ENCODE measurements at regions not wholly inside any gene's neighbourhood (a gene's known extent, or its start where the extent isn't known, plus 50 kb on each side); places are given as distances from the start of the nearest gene placed in this dataset.

DNA sequence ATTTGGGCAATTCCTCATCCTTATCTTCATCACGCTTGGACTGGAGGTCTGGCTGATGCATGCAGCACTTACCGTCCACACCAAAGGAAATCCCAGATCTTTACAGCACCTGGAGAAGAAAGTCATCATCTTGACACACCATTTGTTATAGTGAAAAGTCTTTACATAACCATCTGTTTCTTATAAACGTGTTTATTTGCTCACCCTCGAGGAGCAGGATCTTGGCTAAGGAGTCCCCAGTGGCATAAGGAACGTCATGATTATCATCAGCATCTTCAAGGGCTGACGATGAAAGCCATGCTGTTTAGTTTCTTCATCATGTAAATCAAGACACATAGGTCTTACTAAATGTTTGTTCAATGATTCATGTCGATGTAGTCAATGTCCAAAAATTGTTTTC, 248.8 kb upstream of the ELAC2 start:
- no peak overlapping the region for H3K4me3 ChIP-seq (ENCODE audit: low read depth, low read length, poor library complexity, severe bottlenecking)
- no peaks in the 10 kb centered on the region for H3K9me3 ChIP-seq (ENCODE audit: low read depth, low read length, poor library complexity, severe bottlenecking)
- no peaks in the 10 kb centered on the region for H3K4me1 ChIP-seq (ENCODE audit: insufficient read depth, low read length, poor library complexity, severe bottlenecking)
- H3K27me3 ChIP-seq (replicated peaks; ENCODE audit: insufficient read depth, low read depth, low read length, poor library complexity), result no peaks in the 10 kb centered on the region
- POLR2A ChIA-PET (ENCODE audit: low non-redundant PET), result no interaction called here
- no peaks in the 10 kb centered on the region for H3K36me3 ChIP-seq (ENCODE audit: insufficient read depth, low read length, poor library complexity, severe bottlenecking)
- intact Hi-C loops (cut with micrococcal nuclease; ENCODE audit: unreplicated experiment), result no loop called here
- no TSS peak for BruUV-seq (replicated peaks)
- H3K27ac ChIP-seq (ENCODE audit: low read depth, low read length, poor library complexity, severe bottlenecking), result no peak overlapping the region
- CTCF ChIA-PET, result no interaction called here
- no peak for TF ChIP-seq EZH2 (IDR thresholded peaks at IDR 0.05; ENCODE audit: borderline replicate concordance, low read depth, low read length, poor library complexity, severe bottlenecking)
- TF ChIP-seq, protein P1, sequence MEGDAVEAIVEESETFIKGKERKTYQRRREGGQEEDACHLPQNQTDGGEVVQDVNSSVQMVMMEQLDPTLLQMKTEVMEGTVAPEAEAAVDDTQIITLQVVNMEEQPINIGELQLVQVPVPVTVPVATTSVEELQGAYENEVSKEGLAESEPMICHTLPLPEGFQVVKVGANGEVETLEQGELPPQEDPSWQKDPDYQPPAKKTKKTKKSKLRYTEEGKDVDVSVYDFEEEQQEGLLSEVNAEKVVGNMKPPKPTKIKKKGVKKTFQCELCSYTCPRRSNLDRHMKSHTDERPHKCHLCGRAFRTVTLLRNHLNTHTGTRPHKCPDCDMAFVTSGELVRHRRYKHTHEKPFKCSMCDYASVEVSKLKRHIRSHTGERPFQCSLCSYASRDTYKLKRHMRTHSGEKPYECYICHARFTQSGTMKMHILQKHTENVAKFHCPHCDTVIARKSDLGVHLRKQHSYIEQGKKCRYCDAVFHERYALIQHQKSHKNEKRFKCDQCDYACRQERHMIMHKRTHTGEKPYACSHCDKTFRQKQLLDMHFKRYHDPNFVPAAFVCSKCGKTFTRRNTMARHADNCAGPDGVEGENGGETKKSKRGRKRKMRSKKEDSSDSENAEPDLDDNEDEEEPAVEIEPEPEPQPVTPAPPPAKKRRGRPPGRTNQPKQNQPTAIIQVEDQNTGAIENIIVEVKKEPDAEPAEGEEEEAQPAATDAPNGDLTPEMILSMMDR (conservative IDR thresholded peaks at IDR 0.05; ENCODE audit: low read depth, low read length), result no peak
- no peak for DNase-seq (ENCODE audit: low spot score)

DNA sequence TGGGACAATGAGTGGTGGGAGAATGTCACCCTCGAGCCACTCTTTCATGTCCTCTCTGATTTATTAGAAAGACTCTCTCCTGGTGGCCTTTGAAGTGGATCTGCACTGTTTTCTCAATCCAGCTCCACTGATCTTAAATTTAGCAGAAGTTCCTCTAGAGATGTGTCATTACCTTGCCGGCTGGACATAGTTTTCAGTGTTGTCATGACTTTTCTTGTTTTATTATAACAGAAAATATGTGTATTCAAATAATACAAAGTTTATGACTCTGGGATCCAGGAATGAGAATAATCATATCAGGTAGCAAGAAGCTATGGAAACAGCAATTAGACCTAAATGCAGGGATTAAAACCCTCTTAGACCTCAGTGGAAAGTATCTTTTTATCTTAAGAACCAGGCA, 247.5 kb upstream of the ELAC2 start:
- Histone ChIP-seq H3K4me1 (ENCODE audit: insufficient read depth, low read length, poor library complexity, severe bottlenecking) (no peaks in the 10 kb centered on the region), H3K4me3 (ENCODE audit: low read depth, low read length, poor library complexity, severe bottlenecking) (no peak overlapping the region), H3K9me3 (ENCODE audit: low read depth, low read length, poor library complexity, severe bottlenecking) (no peaks in the 10 kb centered on the region), H3K27ac (ENCODE audit: low read depth, low read length, poor library complexity, severe bottlenecking) (no peak overlapping the region), H3K36me3 (ENCODE audit: insufficient read depth, low read length, poor library complexity, severe bottlenecking) (no peaks in the 10 kb centered on the region), H3K27me3 (replicated peaks; ENCODE audit: insufficient read depth, low read depth, low read length, poor library complexity) (no peaks in the 10 kb centered on the region)
- ChIA-PET CTCF (no interaction called here), POLR2A (ENCODE audit: low non-redundant PET) (no interaction called here)
- intact Hi-C loops (cut with micrococcal nuclease; ENCODE audit: unreplicated experiment), result no loop called here
- BruUV-seq (replicated peaks), result no TSS peak
- no peak for DNase-seq (ENCODE audit: low spot score)
- TF ChIP-seq EZH2 (IDR thresholded peaks at IDR 0.05; ENCODE audit: borderline replicate concordance, low read depth, low read length, poor library complexity, severe bottlenecking), result no peak
- TF ChIP-seq, protein P1 (conservative IDR thresholded peaks at IDR 0.05; ENCODE audit: low read depth, low read length), result no peak

DNA sequence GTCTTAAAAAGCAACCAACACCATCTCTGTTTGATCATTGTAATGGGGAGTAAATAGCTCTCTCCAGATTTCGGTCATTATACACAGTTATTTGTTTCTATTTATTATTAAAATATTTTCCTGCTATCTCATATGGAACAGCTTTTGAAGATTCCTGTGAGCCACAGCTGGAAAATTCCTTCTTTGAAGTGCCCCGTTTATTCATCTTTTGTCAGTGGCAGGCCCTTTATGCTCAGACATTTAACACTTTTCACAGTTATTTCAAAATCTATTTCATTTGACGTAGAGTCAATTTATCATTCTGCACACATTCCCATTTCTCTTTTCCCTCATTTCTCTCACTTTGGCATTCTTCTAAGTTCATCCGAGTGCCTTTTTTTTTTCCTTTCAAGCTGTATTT, 245.9 kb upstream of the ELAC2 start:
- no peak for TF ChIP-seq EZH2 (IDR thresholded peaks at IDR 0.05; ENCODE audit: borderline replicate concordance, low read depth, low read length, poor library complexity, severe bottlenecking)
- TF ChIP-seq, protein P1 (conservative IDR thresholded peaks at IDR 0.05; ENCODE audit: low read depth, low read length), result no peak
- intact Hi-C loops (cut with micrococcal nuclease; ENCODE audit: unreplicated experiment), result no loop called here
- no peaks in the 10 kb centered on the region for H3K4me1 ChIP-seq (ENCODE audit: insufficient read depth, low read length, poor library complexity, severe bottlenecking)
- H3K27ac ChIP-seq (ENCODE audit: low read depth, low read length, poor library complexity, severe bottlenecking), result no peak overlapping the region
- BruUV-seq (replicated peaks), result no TSS peak
- H3K4me3 ChIP-seq (ENCODE audit: low read depth, low read length, poor library complexity, severe bottlenecking), result no peak overlapping the region
- no peaks in the 10 kb centered on the region for H3K36me3 ChIP-seq (ENCODE audit: insufficient read depth, low read length, poor library complexity, severe bottlenecking)
- no peaks in the 10 kb centered on the region for H3K27me3 ChIP-seq (replicated peaks; ENCODE audit: insufficient read depth, low read depth, low read length, poor library complexity)
- no peak for DNase-seq (ENCODE audit: low spot score)
- H3K9me3 ChIP-seq (ENCODE audit: low read depth, low read length, poor library complexity, severe bottlenecking), result no peaks in the 10 kb centered on the region
- POLR2A ChIA-PET (ENCODE audit: low non-redundant PET), result no interaction called here
- CTCF ChIA-PET, result no interaction called here

Data from A673 (cell line).